ENCODE measurements at regions not wholly inside any gene's neighbourhood (a gene's known extent, or its start where the extent isn't known, plus 50 kb on each side); places are given as distances from the start of the nearest gene placed in this dataset.

- H4K91ac ChIP-seq (ENCODE audit: low read depth, low read length, poor library complexity) = no peak overlapping the region
- no peak overlapping the region for H3K4ac ChIP-seq (ENCODE audit: low read length)
- no peaks in the 10 kb centered on the region for H3K4me1 ChIP-seq (ENCODE audit: control insufficient read depth in 2 of 2, insufficient read depth in 1 of 2, low read depth in 1 of 2, low read length in 2 of 2)
- H2BK12ac ChIP-seq (ENCODE audit: low read length) = no peak overlapping the region
- no peak overlapping the region for H3K27ac ChIP-seq (replicated peaks; ENCODE audit: low read length)
- DNase-seq (ENCODE audit: low spot score) = no peak
- no peak overlapping the region for H3K4me2 ChIP-seq (ENCODE audit: insufficient read depth, low read length, poor library complexity, severe bottlenecking)
- H3K18ac ChIP-seq (ENCODE audit: low read length) = no peak overlapping the region
- no peak overlapping the region for H3K9ac ChIP-seq (ENCODE audit: low read depth, low read length, poor library complexity)
- no peak overlapping the region for H2BK5ac ChIP-seq (ENCODE audit: low read length)
- no peaks in the 10 kb centered on the region for H3K9me3 ChIP-seq (replicated peaks in 1 of 2; ENCODE audit: control insufficient read depth in 2 of 2, insufficient read depth in 1 of 2, low read depth in 1 of 2, low read length in 2 of 2)
- H2BK15ac ChIP-seq (ENCODE audit: low read length) = no peak overlapping the region
- H3K23ac ChIP-seq (ENCODE audit: low read depth, low read length, poor library complexity) = no peak overlapping the region
- no peak overlapping the region for H2BK120ac ChIP-seq (ENCODE audit: low read depth, low read length)
- no peaks in the 10 kb centered on the region for H3K36me3 ChIP-seq (replicated peaks in 1 of 2; ENCODE audit: control insufficient read depth in 2 of 2, insufficient read depth in 2 of 2, low read length in 2 of 2)
- no peak overlapping the region for H2AK5ac ChIP-seq (ENCODE audit: low read depth, low read length)
- no CpG with 5 or more reads among the region's 2 CpGs for WGBS, 2 donors (ENCODE audit: extremely low coverage in 2 of 2, insufficient read length in 2 of 2, insufficient replicate concordance in 1 of 2)
- H3K79me1 ChIP-seq (ENCODE audit: low read depth, low read length) = no peaks in the 10 kb centered on the region
- no peaks in the 10 kb centered on the region for H3K27me3 ChIP-seq (ENCODE audit: control insufficient read depth in 3 of 3, insufficient read depth in 3 of 3, low read depth in 1 of 3, low read length in 3 of 3)
- H2AFZ ChIP-seq (ENCODE audit: low read length) = no peak overlapping the region
- H3K4me3 ChIP-seq (ENCODE audit: low read length in 2 of 2) = no peak overlapping the region
- H3K14ac ChIP-seq (ENCODE audit: low read length) = no peak overlapping the region
- no peak overlapping the region for H4K8ac ChIP-seq (ENCODE audit: low read depth, low read length)
Observed at GRCh38 chrX:121902463-121902862, 855.1 kb downstream of the GLUD2 start.

DNA sequence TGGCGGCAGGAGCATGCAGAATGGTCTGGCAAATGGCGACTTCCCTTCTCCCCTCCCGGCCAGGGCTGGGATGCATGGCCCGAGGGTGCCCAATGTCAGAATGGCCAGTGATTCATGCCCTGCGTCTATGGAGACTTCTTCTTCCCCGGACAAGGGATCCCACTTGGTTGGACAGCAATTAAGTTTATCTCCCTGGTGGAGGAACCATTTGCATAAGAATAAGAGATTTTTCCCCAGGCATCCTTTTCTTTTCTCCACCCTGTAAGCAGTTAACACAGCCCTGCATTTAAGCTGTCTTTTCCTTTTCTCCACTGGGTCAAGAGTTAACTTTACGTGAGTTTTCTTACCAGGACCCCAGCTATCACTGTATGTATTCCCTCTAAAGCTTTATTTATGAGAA is 856.6 kb downstream of the GLUD2 start:
- no peak overlapping the region for H3K4me3 ChIP-seq (ENCODE audit: low read length in 2 of 2)
- H2AK5ac ChIP-seq (ENCODE audit: low read depth, low read length) = no peak overlapping the region
- no peak overlapping the region for H2BK12ac ChIP-seq (ENCODE audit: low read length)
- no peak overlapping the region for H3K27ac ChIP-seq (replicated peaks; ENCODE audit: low read length)
- H2BK5ac ChIP-seq (ENCODE audit: low read length) = no peak overlapping the region
- no peak overlapping the region for H3K18ac ChIP-seq (ENCODE audit: low read length)
- H4K8ac ChIP-seq (ENCODE audit: low read depth, low read length) = no peak overlapping the region
- no peak overlapping the region for H2BK15ac ChIP-seq (ENCODE audit: low read length)
- DNase-seq (ENCODE audit: low spot score) = no peak
- H3K4me1 ChIP-seq (ENCODE audit: control insufficient read depth in 2 of 2, insufficient read depth in 1 of 2, low read depth in 1 of 2, low read length in 2 of 2) = no peaks in the 10 kb centered on the region
- no peak overlapping the region for H3K4me2 ChIP-seq (ENCODE audit: insufficient read depth, low read length, poor library complexity, severe bottlenecking)
- no peaks in the 10 kb centered on the region for H3K79me1 ChIP-seq (ENCODE audit: low read depth, low read length)
- no peaks in the 10 kb centered on the region for H3K9me3 ChIP-seq (replicated peaks in 1 of 2; ENCODE audit: control insufficient read depth in 2 of 2, insufficient read depth in 1 of 2, low read depth in 1 of 2, low read length in 2 of 2)
- H2AFZ ChIP-seq (ENCODE audit: low read length) = no peak overlapping the region
- H3K23ac ChIP-seq (ENCODE audit: low read depth, low read length, poor library complexity) = no peak overlapping the region
- WGBS, 2 donors (ENCODE audit: extremely low coverage in 2 of 2, insufficient read length in 2 of 2, insufficient replicate concordance in 1 of 2) = no CpG with 5 or more reads among the region's 7 CpGs
- no peak overlapping the region for H4K91ac ChIP-seq (ENCODE audit: low read depth, low read length, poor library complexity)
- H3K27me3 ChIP-seq (ENCODE audit: control insufficient read depth in 3 of 3, insufficient read depth in 3 of 3, low read depth in 1 of 3, low read length in 3 of 3) = no peaks in the 10 kb centered on the region
- H2BK120ac ChIP-seq (ENCODE audit: low read depth, low read length) = no peak overlapping the region
- no peak overlapping the region for H3K4ac ChIP-seq (ENCODE audit: low read length)
- H3K9ac ChIP-seq (ENCODE audit: low read depth, low read length, poor library complexity) = no peak overlapping the region
- no peak overlapping the region for H3K14ac ChIP-seq (ENCODE audit: low read length)
- H3K36me3 ChIP-seq (replicated peaks in 1 of 2; ENCODE audit: control insufficient read depth in 2 of 2, insufficient read depth in 2 of 2, low read length in 2 of 2) = no peaks in the 10 kb centered on the region

DNA sequence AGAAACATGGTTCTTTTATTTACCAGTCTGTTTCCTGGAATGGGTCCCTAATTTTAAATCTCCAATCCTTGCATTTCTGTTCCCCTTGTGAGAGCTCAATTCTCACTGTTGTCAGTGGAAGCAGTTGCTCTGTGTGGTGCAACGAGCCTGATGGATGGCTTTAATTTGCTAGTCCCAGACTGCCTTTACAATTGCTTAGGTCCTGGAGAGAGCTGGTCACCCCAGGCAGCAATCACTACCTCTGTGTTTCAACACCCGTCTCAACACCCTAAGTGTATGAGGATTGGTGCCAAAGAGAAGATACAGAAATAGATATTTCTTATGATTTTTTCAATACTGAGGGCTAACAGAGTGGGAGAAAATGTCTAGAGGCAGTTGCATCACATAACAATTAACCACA is 873.8 kb downstream of the GLUD2 start:
- Histone ChIP-seq H4K8ac (ENCODE audit: low read depth, low read length) (no peak overlapping the region), H2BK5ac (ENCODE audit: low read length) (no peak overlapping the region), H2AFZ (ENCODE audit: low read length) (no peak overlapping the region), H3K14ac (ENCODE audit: low read length) (no peak overlapping the region), H4K91ac (ENCODE audit: low read depth, low read length, poor library complexity) (no peak overlapping the region), H3K9ac (ENCODE audit: low read depth, low read length, poor library complexity) (no peak overlapping the region), H3K23ac (ENCODE audit: low read depth, low read length, poor library complexity) (no peak overlapping the region), H3K27ac (replicated peaks; ENCODE audit: low read length) (no peak overlapping the region), H2BK15ac (ENCODE audit: low read length) (no peak overlapping the region), H3K4me1 (ENCODE audit: control insufficient read depth in 2 of 2, insufficient read depth in 1 of 2, low read depth in 1 of 2, low read length in 2 of 2) (no peaks in the 10 kb centered on the region), H2BK120ac (ENCODE audit: low read depth, low read length) (no peak overlapping the region), H2AK5ac (ENCODE audit: low read depth, low read length) (no peak overlapping the region), H3K4me3 (ENCODE audit: low read length in 2 of 2) (no peak overlapping the region), H3K36me3 (replicated peaks in 1 of 2; ENCODE audit: control insufficient read depth in 2 of 2, insufficient read depth in 2 of 2, low read length in 2 of 2) (no peaks in the 10 kb centered on the region), H3K18ac (ENCODE audit: low read length) (no peak overlapping the region), H3K79me1 (ENCODE audit: low read depth, low read length) (no peaks in the 10 kb centered on the region), H3K9me3 (replicated peaks in 1 of 2; ENCODE audit: control insufficient read depth in 2 of 2, insufficient read depth in 1 of 2, low read depth in 1 of 2, low read length in 2 of 2) (no peaks in the 10 kb centered on the region), H3K4me2 (ENCODE audit: insufficient read depth, low read length, poor library complexity, severe bottlenecking) (no peak overlapping the region), H3K4ac (ENCODE audit: low read length) (no peak overlapping the region), H3K27me3 (ENCODE audit: control insufficient read depth in 3 of 3, insufficient read depth in 3 of 3, low read depth in 1 of 3, low read length in 3 of 3) (no peaks in the 10 kb centered on the region), H2BK12ac (ENCODE audit: low read length) (no peak overlapping the region)
- no peak for DNase-seq (ENCODE audit: low spot score)
- no CpG with 5 or more reads among the region's 2 CpGs for WGBS, 2 donors (ENCODE audit: extremely low coverage in 2 of 2, insufficient read length in 2 of 2, insufficient replicate concordance in 1 of 2)

DNA sequence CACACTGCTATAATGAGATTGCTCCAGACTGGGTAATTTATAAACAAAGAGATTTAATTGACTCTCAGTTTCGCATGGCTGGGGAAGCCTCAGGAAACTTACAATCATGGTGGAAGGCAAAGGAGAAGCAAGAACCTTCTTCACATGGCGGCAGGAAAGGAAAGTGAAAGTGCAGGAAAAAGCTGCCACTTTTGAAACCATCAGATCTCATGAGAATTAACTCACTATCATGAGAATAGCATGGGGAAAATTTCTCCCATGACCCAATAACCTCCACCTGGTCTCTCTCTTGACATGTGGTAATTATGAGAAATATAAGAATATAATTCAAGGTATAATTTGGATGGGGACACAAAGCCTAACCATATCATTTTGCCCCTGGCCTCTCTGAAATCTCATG is 884.2 kb downstream of the GLUD2 start:
- H3K23ac ChIP-seq (ENCODE audit: low read depth, low read length, poor library complexity) = no peak overlapping the region
- H3K36me3 ChIP-seq (replicated peaks in 1 of 2; ENCODE audit: control insufficient read depth in 2 of 2, insufficient read depth in 2 of 2, low read length in 2 of 2) = no peaks in the 10 kb centered on the region
- no peak overlapping the region for H3K27ac ChIP-seq (replicated peaks; ENCODE audit: low read length)
- no peak overlapping the region for H2BK12ac ChIP-seq (ENCODE audit: low read length)
- no peak overlapping the region for H4K91ac ChIP-seq (ENCODE audit: low read depth, low read length, poor library complexity)
- no peak overlapping the region for H4K8ac ChIP-seq (ENCODE audit: low read depth, low read length)
- no peak overlapping the region for H3K4me2 ChIP-seq (ENCODE audit: insufficient read depth, low read length, poor library complexity, severe bottlenecking)
- no peak overlapping the region for H3K14ac ChIP-seq (ENCODE audit: low read length)
- H3K4me3 ChIP-seq (ENCODE audit: low read length in 2 of 2) = no peak overlapping the region
- no peak overlapping the region for H2AFZ ChIP-seq (ENCODE audit: low read length)
- H3K79me1 ChIP-seq (ENCODE audit: low read depth, low read length) = no peaks in the 10 kb centered on the region
- no peak overlapping the region for H3K9ac ChIP-seq (ENCODE audit: low read depth, low read length, poor library complexity)
- H3K4ac ChIP-seq (ENCODE audit: low read length) = no peak overlapping the region
- DNase-seq (ENCODE audit: low spot score) = no peak
- no peaks in the 10 kb centered on the region for H3K27me3 ChIP-seq (ENCODE audit: control insufficient read depth in 3 of 3, insufficient read depth in 3 of 3, low read depth in 1 of 3, low read length in 3 of 3)
- H3K4me1 ChIP-seq (ENCODE audit: control insufficient read depth in 2 of 2, insufficient read depth in 1 of 2, low read depth in 1 of 2, low read length in 2 of 2) = no peaks in the 10 kb centered on the region
- H2BK5ac ChIP-seq (ENCODE audit: low read length) = no peak overlapping the region
- no peaks in the 10 kb centered on the region for H3K9me3 ChIP-seq (replicated peaks in 1 of 2; ENCODE audit: control insufficient read depth in 2 of 2, insufficient read depth in 1 of 2, low read depth in 1 of 2, low read length in 2 of 2)
- H3K18ac ChIP-seq (ENCODE audit: low read length) = no peak overlapping the region
- no CpG with 5 or more reads among the region's 2 CpGs for WGBS, 2 donors (ENCODE audit: extremely low coverage in 2 of 2, insufficient read length in 2 of 2, insufficient replicate concordance in 1 of 2)
- H2AK5ac ChIP-seq (ENCODE audit: low read depth, low read length) = no peak overlapping the region
- no peak overlapping the region for H2BK120ac ChIP-seq (ENCODE audit: low read depth, low read length)
- no peak overlapping the region for H2BK15ac ChIP-seq (ENCODE audit: low read length)
